H1 (cell line): ENCODE measurements at regions not wholly inside any gene's neighbourhood (a gene's known extent, or its start where the extent isn't known, plus 50 kb on each side); places are given as distances from the start of the nearest gene placed in this dataset.

Source experiments
- CREB1 ChIP-seq: IDR thresholded peaks from 2 replicates; pipeline ENCODE4 v1.6.1; 2012; ENCODE audit warnings: inconsistent platforms
- TF ChIP-seq, protein P1 (sequence below): fragments of 300-600 bp; sonication (generic); IDR thresholded peaks from 2 replicates; pipeline ENCODE4 v1.7.1; 2012; ENCODE audit warnings: low read length, moderate library complexity, mild to moderate bottlenecking, inconsistent platforms; ENCODE audit not compliant: insufficient replicate concordance

DNA sequence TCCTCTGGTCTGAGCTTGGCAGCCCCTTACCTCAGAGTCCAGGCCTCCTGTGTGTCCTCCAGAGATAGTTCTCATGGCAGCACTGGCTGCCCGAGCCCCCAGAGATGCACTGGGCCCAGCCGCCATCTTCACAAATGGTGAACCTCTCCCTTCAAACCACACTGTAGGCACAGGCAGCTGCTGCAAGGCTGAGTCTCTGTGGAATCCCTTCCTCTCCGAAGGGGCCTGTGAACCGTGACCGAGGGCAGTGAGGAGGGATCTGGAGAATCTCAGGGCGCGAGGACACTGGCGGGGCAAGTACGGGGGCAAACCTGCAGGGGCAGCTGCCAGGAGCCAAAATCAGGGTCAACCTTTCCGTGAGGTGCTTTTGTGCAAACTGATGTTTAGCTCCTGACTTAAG lies 69.5 kb upstream of the CFAP46 start (continued):
- TF ChIP-seq, protein P1, sequence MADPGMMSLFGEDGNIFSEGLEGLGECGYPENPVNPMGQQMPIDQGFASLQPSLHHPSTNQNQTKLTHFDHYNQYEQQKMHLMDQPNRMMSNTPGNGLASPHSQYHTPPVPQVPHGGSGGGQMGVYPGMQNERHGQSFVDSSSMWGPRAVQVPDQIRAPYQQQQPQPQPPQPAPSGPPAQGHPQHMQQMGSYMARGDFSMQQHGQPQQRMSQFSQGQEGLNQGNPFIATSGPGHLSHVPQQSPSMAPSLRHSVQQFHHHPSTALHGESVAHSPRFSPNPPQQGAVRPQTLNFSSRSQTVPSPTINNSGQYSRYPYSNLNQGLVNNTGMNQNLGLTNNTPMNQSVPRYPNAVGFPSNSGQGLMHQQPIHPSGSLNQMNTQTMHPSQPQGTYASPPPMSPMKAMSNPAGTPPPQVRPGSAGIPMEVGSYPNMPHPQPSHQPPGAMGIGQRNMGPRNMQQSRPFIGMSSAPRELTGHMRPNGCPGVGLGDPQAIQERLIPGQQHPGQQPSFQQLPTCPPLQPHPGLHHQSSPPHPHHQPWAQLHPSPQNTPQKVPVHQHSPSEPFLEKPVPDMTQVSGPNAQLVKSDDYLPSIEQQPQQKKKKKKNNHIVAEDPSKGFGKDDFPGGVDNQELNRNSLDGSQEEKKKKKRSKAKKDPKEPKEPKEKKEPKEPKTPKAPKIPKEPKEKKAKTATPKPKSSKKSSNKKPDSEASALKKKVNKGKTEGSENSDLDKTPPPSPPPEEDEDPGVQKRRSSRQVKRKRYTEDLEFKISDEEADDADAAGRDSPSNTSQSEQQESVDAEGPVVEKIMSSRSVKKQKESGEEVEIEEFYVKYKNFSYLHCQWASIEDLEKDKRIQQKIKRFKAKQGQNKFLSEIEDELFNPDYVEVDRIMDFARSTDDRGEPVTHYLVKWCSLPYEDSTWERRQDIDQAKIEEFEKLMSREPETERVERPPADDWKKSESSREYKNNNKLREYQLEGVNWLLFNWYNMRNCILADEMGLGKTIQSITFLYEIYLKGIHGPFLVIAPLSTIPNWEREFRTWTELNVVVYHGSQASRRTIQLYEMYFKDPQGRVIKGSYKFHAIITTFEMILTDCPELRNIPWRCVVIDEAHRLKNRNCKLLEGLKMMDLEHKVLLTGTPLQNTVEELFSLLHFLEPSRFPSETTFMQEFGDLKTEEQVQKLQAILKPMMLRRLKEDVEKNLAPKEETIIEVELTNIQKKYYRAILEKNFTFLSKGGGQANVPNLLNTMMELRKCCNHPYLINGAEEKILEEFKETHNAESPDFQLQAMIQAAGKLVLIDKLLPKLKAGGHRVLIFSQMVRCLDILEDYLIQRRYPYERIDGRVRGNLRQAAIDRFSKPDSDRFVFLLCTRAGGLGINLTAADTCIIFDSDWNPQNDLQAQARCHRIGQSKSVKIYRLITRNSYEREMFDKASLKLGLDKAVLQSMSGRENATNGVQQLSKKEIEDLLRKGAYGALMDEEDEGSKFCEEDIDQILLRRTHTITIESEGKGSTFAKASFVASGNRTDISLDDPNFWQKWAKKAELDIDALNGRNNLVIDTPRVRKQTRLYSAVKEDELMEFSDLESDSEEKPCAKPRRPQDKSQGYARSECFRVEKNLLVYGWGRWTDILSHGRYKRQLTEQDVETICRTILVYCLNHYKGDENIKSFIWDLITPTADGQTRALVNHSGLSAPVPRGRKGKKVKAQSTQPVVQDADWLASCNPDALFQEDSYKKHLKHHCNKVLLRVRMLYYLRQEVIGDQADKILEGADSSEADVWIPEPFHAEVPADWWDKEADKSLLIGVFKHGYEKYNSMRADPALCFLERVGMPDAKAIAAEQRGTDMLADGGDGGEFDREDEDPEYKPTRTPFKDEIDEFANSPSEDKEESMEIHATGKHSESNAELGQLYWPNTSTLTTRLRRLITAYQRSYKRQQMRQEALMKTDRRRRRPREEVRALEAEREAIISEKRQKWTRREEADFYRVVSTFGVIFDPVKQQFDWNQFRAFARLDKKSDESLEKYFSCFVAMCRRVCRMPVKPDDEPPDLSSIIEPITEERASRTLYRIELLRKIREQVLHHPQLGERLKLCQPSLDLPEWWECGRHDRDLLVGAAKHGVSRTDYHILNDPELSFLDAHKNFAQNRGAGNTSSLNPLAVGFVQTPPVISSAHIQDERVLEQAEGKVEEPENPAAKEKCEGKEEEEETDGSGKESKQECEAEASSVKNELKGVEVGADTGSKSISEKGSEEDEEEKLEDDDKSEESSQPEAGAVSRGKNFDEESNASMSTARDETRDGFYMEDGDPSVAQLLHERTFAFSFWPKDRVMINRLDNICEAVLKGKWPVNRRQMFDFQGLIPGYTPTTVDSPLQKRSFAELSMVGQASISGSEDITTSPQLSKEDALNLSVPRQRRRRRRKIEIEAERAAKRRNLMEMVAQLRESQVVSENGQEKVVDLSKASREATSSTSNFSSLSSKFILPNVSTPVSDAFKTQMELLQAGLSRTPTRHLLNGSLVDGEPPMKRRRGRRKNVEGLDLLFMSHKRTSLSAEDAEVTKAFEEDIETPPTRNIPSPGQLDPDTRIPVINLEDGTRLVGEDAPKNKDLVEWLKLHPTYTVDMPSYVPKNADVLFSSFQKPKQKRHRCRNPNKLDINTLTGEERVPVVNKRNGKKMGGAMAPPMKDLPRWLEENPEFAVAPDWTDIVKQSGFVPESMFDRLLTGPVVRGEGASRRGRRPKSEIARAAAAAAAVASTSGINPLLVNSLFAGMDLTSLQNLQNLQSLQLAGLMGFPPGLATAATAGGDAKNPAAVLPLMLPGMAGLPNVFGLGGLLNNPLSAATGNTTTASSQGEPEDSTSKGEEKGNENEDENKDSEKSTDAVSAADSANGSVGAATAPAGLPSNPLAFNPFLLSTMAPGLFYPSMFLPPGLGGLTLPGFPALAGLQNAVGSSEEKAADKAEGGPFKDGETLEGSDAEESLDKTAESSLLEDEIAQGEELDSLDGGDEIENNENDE: no peak
- TF ChIP-seq CREB1: no peak
